HCT116 (cell line): ENCODE measurements at regions not wholly inside any gene's neighbourhood (a gene's known extent, or its start where the extent isn't known, plus 50 kb on each side); places are given as distances from the start of the nearest gene placed in this dataset.

ENCODE experiments used
- ATAC-seq: fragments of 200-7000 bp; cut with Tn5 transposase; 2 replicates; pipeline ENCODE4 v1.9.1; 2020; ENCODE audit warnings: mild to moderate bottlenecking, moderate library complexity
- BruUV-seq: library from RNA; stranded (reverse); fragments of 400-500 nt; replicated peaks from 2 replicates; lab custom pipeline; 2021; lab: Mats Ljungman, UMichigan
- CTCF ChIA-PET: fragments of 300-600 bp; sonication (Branson Sonifier 250); formaldehyde crosslinking; loops from one replicate; lab custom pipeline; 2021; ENCODE audit warnings: antibody characterized with exemption; lab: Charles Lee
- POLR2A ChIA-PET: fragments of 300-600, 350-600 bp; sonication (Branson Sonifier 250); formaldehyde crosslinking; loops from one replicate; lab custom pipeline; 2021; ENCODE audit warnings: antibody characterized with exemption; lab: Charles Lee
- RAD21 ChIA-PET, 2 experiments: fragments of 300-600 bp; sonication (Branson Sonifier 250); formaldehyde crosslinking; loops; one replicate each; lab custom pipeline; 2023; ENCODE audit warnings: low total read pairs in 2 of 2; ENCODE audit not compliant: uncharacterized antibody in 2 of 2, unreplicated experiment in 2 of 2, low non-redundant PET in 1 of 2; lab: Charles Lee
- DNase-seq: peaks from one replicate; pipeline ENCODE4 v3.0.0-alpha.2; 2010; ENCODE audit warnings: low read depth, low spot score
- H2AFZ ChIP-seq: fragments of 200-600 bp; shearing (Covaris generic), sonication (generic); 2 replicates; pipeline ENCODE4 v1.6.1; 2017; ENCODE audit warnings: low read depth, mixed run types, mixed read lengths, antibody characterized with exemption, low read length; ENCODE audit not compliant: poor library complexity, severe bottlenecking
- H3K27ac ChIP-seq: 2 replicates; pipeline ENCODE4 v1.5.1; 2012; ENCODE audit warnings: low read depth, low read length
- H3K27me3 ChIP-seq: fragments of 200-600 bp; sonication (generic); 2 replicates; pipeline ENCODE4 v1.6.1; 2016; ENCODE audit warnings: mixed run types, low read length, mixed read lengths; ENCODE audit not compliant: insufficient read depth
- H3K36me3 ChIP-seq, 2 experiments: fragments of 200-500 bp in 1 of 2; fragments of 200-600 bp in 1 of 2; sonication (Bioruptor generic) in 1 of 2; sonication (generic) in 1 of 2; 2 replicates each; pipeline versions ENCODE4 v1.5.1 to v1.6.1; 2014 to 2016; ENCODE audit warnings: low read length in 2 of 2, inconsistent platforms in 1 of 2, mixed read lengths in 1 of 2, mixed run types in 1 of 2; ENCODE audit not compliant: insufficient read depth in 2 of 2, control insufficient read depth in 1 of 2
- H3K4me1 ChIP-seq, 2 experiments: fragments of 200-600 bp in 1 of 2; sonication (generic) in 1 of 2; 2 replicates each; pipeline versions ENCODE4 v1.5.1 to v1.6.1; 2012 to 2017; ENCODE audit warnings: low read length in 2 of 2, inconsistent platforms in 1 of 2, mild to moderate bottlenecking in 1 of 2, mixed read lengths in 1 of 2, mixed run types in 1 of 2, moderate library complexity in 1 of 2; ENCODE audit not compliant: insufficient read depth in 2 of 2, control insufficient read depth in 1 of 2
- H3K4me2 ChIP-seq: fragments of 200-600 bp; sonication (generic); 2 replicates; pipeline ENCODE4 v1.6.1; 2017; ENCODE audit warnings: mixed run types, low read length, mixed read lengths
- H3K4me3 ChIP-seq, 2 experiments: fragments of 200-600 bp in 1 of 2; sonication (generic) in 1 of 2; replicated peaks in 1 of 2; 2 replicates each; pipeline ENCODE4 v1.5.1; 2011 to 2016; ENCODE audit warnings: low read length in 2 of 2, control low read depth in 1 of 2, low read depth in 1 of 2, mild to moderate bottlenecking in 1 of 2, mixed read lengths in 1 of 2, mixed run types in 1 of 2
- H3K79me2 ChIP-seq: fragments of 200-600 bp; sonication (generic); 2 replicates; pipeline ENCODE4 v1.6.1; 2017; ENCODE audit warnings: mild to moderate bottlenecking, mixed run types, low read length, moderate library complexity, mixed read lengths; ENCODE audit not compliant: insufficient read depth
- H3K9ac ChIP-seq: fragments of 200-600 bp; sonication (generic); 2 replicates; pipeline ENCODE4 v1.6.1; 2016; ENCODE audit warnings: low read length, mixed read lengths
- H3K9me2 ChIP-seq: fragments of 200-600 bp; sonication (generic), shearing (Covaris generic); 2 replicates; pipeline ENCODE4 v1.6.1; 2017; ENCODE audit warnings: mixed run types, mild to moderate bottlenecking, moderate library complexity; ENCODE audit not compliant: insufficient read depth
- H3K9me3 ChIP-seq, 2 experiments: fragments of 200-500 bp in 1 of 2; fragments of 200-600 bp in 1 of 2; sonication (Bioruptor generic) in 1 of 2; sonication (generic) in 1 of 2; 2 replicates each; pipeline ENCODE4 v1.6.1; 2014 to 2017; ENCODE audit warnings: low read length in 2 of 2, mixed read lengths in 2 of 2, inconsistent platforms in 1 of 2, low read depth in 1 of 2, mild to moderate bottlenecking in 1 of 2, mixed run types in 1 of 2, moderate library complexity in 1 of 2; ENCODE audit not compliant: control insufficient read depth in 1 of 2, insufficient read depth in 1 of 2
- H4K20me1 ChIP-seq: fragments of 200-600 bp; sonication (generic), shearing (Covaris generic); 2 replicates; pipeline ENCODE4 v1.6.1; 2017; ENCODE audit warnings: mixed run types, mild to moderate bottlenecking, moderate library complexity; ENCODE audit not compliant: insufficient read depth
- CTCF ChIP-seq, 3 experiments: fragments of 200-600 bp in 1 of 3; sonication (generic) in 1 of 3; IDR thresholded peaks in 2 of 3; conservative IDR thresholded peaks in 1 of 3; 2 replicates each; pipeline ENCODE4 v1.5.1; 2012 to 2017; ENCODE audit warnings: low read depth in 2 of 3, low read length in 2 of 3, antibody characterized with exemption in 1 of 3, borderline replicate concordance in 1 of 3, control low read depth in 1 of 3, mild to moderate bottlenecking in 1 of 3, mixed read lengths in 1 of 3, mixed run types in 1 of 3, moderate library complexity in 1 of 3; ENCODE audit not compliant: insufficient read depth in 1 of 3
- EGR1 ChIP-seq: IDR thresholded peaks from 2 replicates; pipeline ENCODE4 v1.6.1; 2012; ENCODE audit warnings: low read depth
- EZH2 ChIP-seq: fragments of 200-600 bp; sonication (generic); IDR thresholded peaks from 2 replicates; pipeline ENCODE4 v1.6.1; 2017; ENCODE audit warnings: antibody characterized with exemption, mixed run types
- FOSL1 ChIP-seq: IDR thresholded peaks from 2 replicates; pipeline ENCODE4 v1.6.1; 2012; ENCODE audit warnings: low read depth
- POLR2A ChIP-seq: IDR thresholded peaks from 2 replicates; pipeline ENCODE4 v1.7.0; 2011; ENCODE audit warnings: borderline replicate concordance; ENCODE audit not compliant: insufficient read depth, insufficient read length; ENCODE audit errors: extremely low read depth
- SIN3A ChIP-seq: IDR thresholded peaks from 2 replicates; pipeline ENCODE4 v1.6.1; 2012; ENCODE audit warnings: low read depth
- SRF ChIP-seq: IDR thresholded peaks from 2 replicates; pipeline ENCODE4 v1.6.1; 2012; ENCODE audit warnings: low read depth
- TCF7L2 ChIP-seq: IDR thresholded peaks from 2 replicates; pipeline ENCODE4 v1.7.0; 2011; ENCODE audit warnings: borderline replicate concordance, inconsistent platforms; ENCODE audit not compliant: insufficient read depth, insufficient read length; ENCODE audit errors: extremely low read depth
- YY1 ChIP-seq: IDR thresholded peaks from 2 replicates; pipeline ENCODE4 v1.6.1; 2011; ENCODE audit warnings: low read length, low read depth, moderate library complexity, mild to moderate bottlenecking; ENCODE audit not compliant: insufficient replicate concordance; ENCODE audit errors: extremely low read depth
- intact Hi-C: fragments of 100-400 bp; cut with micrococcal nuclease; formaldehyde crosslinking; loops from 2 replicates; pipeline ENCODE4 v1.10.0; 2022
- TF ChIP-seq, protein P1 (sequence below): IDR thresholded peaks from 2 replicates; pipeline ENCODE4 v1.6.1; 2012
- TF ChIP-seq, protein P2 (sequence below): IDR thresholded peaks from 2 replicates; pipeline ENCODE4 v1.6.1; 2011; ENCODE audit warnings: mild to moderate bottlenecking, low read length, moderate library complexity; ENCODE audit not compliant: insufficient replicate concordance; ENCODE audit errors: extremely low read depth

DNA sequence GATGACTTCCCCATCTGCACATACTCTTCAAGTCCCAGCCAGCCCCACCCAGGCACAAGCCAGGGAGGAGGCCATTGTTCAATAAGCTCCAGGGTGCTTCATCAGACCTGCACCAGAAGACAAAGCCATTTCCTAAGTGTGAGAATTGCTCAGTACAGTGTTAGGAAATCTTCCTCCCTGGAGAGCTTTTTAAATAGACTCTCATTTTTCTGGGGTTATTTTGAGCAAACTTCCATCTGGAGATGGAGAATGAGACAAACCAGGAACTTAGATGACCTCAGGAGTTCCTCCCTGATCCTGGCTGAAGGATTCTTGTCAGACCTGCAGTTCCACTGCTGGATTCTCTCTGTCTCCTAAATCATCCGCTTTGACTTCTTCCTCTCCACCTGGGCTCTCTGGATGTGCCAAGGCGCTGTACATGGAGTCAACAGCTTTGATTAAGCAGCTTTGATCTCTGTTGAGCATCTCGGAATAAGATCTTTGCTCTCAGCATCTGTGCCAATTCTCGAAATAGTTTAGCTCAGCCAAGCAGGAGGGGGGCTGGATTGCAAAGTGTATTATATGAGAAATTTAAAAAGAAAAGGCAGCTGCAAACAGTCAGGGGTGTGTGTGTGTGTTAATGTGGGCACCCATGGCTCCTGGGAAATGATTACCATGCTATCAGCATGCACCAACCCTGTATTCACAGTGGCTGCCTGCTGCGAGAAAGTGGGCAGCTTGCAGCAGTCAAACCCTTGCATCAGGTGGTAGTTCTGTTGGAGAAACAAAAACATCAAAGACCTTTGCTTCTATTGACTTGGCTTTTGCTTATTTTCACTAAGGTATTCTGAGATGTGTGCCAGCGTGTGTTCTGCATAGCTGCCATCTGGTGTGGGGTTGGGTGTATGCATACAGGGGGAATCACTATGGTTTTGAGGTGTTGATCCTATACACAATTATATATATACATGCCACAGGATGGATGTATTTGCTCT is 70.2 kb upstream of the NAV2 start (continued):
- no peak for TF ChIP-seq CTCF (IDR thresholded peaks at IDR 0.05 in 2 of 3, conservative IDR thresholded peaks at IDR 0.05 in 1 of 3; ENCODE audit: borderline replicate concordance in 1 of 3, insufficient read depth in 1 of 3, low read depth in 2 of 3, low read length in 2 of 3)

GRCh38 chr11:19639603-19640105 is 73.0 kb upstream of the NAV2 start:
- H3K79me2 ChIP-seq: no peaks in the 10 kb centered on the region
- TF ChIP-seq, protein P1, sequence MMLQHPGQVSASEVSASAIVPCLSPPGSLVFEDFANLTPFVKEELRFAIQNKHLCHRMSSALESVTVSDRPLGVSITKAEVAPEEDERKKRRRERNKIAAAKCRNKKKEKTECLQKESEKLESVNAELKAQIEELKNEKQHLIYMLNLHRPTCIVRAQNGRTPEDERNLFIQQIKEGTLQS: no peak
- TF ChIP-seq TCF7L2: no peak
- TF ChIP-seq SIN3A: no peak
- no peak for TF ChIP-seq SRF
- TF ChIP-seq FOSL1: no peak
- no peak for TF ChIP-seq YY1
- no peak for TF ChIP-seq EZH2
- TF ChIP-seq, protein P2, sequence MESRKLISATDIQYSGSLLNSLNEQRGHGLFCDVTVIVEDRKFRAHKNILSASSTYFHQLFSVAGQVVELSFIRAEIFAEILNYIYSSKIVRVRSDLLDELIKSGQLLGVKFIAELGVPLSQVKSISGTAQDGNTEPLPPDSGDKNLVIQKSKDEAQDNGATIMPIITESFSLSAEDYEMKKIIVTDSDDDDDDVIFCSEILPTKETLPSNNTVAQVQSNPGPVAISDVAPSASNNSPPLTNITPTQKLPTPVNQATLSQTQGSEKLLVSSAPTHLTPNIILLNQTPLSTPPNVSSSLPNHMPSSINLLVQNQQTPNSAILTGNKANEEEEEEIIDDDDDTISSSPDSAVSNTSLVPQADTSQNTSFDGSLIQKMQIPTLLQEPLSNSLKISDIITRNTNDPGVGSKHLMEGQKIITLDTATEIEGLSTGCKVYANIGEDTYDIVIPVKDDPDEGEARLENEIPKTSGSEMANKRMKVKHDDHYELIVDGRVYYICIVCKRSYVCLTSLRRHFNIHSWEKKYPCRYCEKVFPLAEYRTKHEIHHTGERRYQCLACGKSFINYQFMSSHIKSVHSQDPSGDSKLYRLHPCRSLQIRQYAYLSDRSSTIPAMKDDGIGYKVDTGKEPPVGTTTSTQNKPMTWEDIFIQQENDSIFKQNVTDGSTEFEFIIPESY: no peak
- TF ChIP-seq EGR1: no peak
- TF ChIP-seq POLR2A: no peak
- POLR2A ChIA-PET: no interaction called here
- no peak overlapping the region for H3K4me3 ChIP-seq
- no peak overlapping the region for H3K9ac ChIP-seq
- H3K9me2 ChIP-seq: no peaks in the 10 kb centered on the region
- no TSS peak for BruUV-seq
- intact Hi-C loops: no loop called here
- no peak overlapping the region for H3K4me2 ChIP-seq
- no peaks in the 10 kb centered on the region for H3K36me3 ChIP-seq
- ATAC-seq: no peak
- H3K4me1 ChIP-seq: no peaks in the 10 kb centered on the region
- CTCF ChIA-PET: no interaction called here
- no peaks in the 10 kb centered on the region for H3K9me3 ChIP-seq
- H3K27me3 ChIP-seq: no peaks in the 10 kb centered on the region
- RAD21 ChIA-PET: no interaction called here
- no peak overlapping the region for H3K27ac ChIP-seq
- H4K20me1 ChIP-seq: no peaks in the 10 kb centered on the region
- no peak for DNase-seq
- H2AFZ ChIP-seq: no peak overlapping the region
